ENCODE measurements at regions not wholly inside any gene's neighbourhood (a gene's known extent, or its start where the extent isn't known, plus 50 kb on each side); places are given as distances from the start of the nearest gene placed in this dataset.
"Not testable (repeated sequence)": the region's sequence is repeated elsewhere in the genome, so short reads cannot be mapped to it uniquely, and the experiment has no call there.

DNA sequence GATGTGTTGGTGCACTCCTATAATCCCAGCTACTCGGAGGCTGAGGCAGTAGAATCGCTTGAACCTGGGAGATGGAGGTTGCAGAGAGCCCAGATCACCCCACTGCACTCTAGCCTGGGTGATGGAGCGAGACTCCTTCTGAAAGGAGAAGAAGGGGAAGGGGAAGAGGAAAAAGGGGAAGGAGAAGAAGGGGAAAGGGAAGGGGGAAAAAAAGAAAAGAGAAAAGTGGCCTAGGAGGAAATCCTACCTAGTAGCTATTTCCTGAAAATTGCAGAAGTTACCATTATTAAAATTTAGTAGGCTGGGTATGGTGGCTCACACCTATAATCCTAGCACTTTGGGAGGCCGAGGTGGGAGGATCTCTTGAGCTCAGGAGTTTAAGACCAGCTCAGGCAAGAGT is 67.4 kb downstream of the ARRDC3 start:
- no peak for DNase-seq

DNA sequence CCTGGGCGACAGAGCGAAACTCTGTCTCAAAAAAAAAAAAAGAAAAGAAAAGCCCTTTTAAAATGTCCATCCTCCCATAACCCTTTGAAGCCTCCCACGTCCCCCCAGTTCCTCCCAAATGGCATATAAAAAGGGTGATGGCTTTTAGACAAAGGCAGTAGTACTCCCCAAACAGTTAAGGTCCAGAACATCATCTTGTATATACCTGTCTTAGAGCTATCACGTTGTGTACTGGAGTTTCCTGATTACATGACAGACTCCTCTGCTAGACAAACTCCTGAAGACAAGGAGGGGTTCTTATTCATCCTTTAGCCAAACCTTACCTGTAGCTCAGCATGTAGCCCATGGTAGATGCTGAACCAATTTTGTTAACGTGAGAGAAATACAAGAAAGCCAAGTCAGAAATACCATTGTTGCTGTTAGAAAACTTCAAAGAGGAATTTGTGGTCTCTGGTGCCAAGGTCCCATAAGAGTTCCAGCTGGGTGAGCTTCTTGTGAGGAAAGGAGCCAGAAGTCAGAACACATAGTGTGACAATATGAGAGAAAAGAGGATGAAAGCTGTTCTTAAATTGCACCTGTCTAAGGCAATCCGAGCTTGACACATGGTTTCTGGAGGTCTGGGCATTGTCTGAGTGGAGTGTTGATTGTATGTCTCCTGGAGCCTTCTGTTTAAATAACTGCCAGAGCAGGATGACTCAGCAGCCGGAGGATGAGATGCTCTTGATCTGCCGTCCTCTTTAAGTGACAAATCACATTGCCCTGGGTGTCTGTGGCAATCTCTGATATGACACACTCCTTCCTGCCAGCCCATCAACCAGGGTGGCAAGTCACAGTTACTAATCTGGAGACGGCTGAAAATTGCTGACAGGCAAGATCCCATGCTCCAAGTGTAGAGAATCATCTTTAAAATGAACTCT is 69.1 kb downstream of the ARRDC3 start:
- peak; percentile 90 for DNase-seq

DNA sequence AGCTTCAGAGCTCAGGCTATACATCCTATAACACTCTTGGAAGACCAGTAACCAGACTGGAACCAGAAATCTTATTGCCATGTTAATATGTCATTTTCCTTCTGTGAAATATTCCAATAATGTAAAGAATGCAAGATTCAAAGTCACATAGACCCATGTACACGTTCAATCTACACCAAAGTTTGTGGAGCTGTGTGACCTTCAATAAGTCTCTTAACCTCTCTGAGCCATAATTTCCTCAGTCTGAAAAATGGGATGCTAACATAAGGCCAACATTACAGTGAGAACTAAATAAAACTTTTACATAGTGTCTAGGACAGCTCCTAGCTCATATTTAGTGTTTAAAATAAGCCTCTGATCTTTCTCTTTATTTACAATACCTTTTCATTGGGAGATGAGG is 70.4 kb downstream of the ARRDC3 start:
- DNase-seq: no peak

DNA sequence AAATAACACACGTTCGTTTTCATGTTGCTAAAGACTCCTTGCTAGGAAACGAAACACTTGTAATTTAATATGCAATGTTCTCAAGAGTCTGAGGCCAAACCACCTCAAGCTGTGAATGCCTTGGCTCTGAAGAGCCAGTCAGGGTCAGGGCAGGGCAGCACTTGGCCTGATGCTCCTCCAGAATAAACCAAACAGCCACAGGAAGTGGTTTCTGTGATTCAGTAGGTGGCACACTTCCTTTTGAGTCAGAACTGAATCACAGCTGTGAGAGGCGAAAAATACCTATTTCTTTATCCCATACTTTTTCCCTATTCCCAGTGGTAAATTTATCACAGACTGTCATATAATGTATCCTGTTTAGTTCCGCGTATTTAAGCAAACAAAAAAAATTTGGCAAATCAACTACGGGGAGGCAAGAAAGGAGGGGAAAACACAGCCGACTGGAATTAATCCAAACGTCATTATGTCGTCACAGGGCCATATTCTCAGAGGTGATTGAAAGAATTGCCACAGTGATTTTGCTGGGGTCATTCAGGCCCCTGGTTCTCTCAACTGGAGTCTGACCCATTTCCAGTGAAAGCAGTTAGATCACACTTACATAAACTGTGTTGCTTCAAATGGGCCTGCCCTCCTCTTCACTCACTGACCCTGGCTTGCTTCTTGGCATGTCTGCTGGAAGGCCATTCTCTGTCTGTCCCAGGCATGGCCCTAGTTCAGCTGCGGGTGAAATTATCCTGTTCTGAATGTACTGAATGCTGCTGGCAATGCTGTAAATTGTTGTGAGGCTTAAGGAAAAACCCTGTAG is 71.2 kb downstream of the ARRDC3 start:
- peak; percentile 97 for DNase-seq

DNA sequence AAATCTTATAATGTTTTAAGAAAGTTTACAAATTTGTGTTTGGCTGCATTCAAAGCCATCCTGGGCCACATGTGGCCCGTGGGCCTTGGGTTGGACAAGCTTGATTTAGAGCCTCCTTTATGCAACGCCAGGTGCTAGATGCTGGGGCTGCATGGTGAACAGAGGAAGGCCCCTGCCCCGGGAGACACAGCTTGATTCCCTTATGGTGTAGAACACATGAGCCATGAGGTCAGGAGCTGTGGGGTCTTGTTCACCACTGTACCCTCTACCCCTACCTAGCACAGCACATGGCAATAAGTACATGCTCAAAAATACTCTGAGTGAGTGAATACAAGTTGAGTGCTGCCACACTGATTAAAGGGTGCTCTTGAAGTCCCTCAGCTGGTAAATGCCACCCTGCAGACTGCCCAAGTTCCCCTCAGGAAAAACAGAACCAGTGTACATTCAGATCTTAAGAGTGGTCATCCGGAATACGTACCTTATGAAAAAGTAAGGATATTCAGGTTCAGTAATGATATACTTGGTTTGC is 71.9 kb downstream of the ARRDC3 start:
- no peak for DNase-seq

DNA sequence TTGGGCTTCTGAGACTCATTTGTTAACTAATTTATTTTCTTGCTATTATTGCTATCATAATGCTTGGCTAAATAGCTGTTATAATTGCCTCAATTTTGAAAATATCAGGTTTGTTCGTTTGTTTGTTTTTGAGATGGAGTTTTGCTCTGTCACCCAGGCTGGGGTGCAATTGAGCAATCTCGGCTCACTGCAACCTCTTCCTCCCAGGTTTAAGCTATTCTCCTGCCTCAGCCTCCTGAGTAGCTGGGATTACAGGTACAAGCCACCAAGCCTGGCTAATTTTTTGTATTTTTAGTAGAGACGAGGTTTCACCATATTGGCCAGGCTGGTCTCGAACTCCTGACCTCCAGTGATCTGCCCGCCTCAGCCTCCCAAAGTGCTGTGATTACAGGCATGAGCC is 75.0 kb downstream of the ARRDC3 start:
- DNase-seq: not testable (repeated sequence)

DNA sequence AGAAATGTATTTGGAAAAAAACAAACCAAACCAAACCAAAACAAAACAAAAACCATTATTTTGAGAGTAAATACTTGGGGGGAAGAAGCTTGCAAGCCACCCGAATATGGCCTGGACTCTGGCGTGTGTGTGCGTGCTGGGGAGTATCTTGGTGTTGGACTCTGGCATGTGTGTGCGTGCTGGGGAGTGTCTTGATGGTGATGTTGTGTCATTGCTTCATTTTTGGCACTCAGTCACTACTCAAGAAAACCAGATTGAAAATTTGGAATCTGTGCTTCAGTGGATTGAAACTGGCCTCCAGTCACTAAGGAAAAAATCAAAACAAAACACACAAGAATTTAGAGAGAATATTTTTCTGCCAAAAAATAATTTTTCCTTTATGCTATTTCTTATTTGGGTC is 76.1 kb downstream of the ARRDC3 start:
- DNase-seq: peak; percentile 59

DNA sequence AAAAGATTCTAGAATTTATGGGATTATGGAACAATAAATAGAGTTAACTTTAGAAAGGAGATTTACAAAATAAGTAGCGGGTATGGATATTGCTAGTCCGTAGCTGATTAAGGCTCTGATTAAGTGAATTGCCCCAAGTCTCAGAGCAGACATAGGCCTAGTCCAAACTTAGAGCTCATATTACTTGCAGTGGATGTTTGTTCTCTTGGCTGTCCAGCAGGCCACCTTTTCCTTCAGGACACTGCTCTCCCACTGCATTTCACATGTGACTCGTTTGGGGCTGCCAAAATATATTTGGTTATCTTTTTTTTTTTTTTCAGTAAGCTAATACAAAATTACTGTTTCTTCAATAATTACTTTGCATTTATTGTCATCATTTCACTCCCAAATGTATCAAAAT is 76.6 kb downstream of the ARRDC3 start:
- DNase-seq: no peak

DNA sequence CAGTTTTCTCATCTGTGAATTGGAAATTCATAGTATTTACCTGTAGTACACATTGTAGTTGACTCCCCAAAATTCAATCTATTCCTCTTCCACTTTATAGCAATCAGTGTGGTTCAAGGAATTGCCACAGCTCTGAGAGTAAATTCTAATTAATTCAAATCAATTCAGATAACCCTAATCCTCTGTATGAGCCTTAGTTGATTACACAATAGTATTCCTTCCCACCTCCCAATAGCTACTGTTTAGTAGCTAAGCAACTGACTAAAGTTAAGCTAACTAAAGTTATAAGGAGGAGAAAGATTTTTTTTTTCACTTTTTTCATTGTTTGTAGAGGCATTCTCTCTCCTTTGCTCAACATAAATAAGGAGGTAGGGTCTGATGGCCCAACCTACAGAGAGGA is 77.5 kb downstream of the ARRDC3 start:
- no peak for DNase-seq

DNA sequence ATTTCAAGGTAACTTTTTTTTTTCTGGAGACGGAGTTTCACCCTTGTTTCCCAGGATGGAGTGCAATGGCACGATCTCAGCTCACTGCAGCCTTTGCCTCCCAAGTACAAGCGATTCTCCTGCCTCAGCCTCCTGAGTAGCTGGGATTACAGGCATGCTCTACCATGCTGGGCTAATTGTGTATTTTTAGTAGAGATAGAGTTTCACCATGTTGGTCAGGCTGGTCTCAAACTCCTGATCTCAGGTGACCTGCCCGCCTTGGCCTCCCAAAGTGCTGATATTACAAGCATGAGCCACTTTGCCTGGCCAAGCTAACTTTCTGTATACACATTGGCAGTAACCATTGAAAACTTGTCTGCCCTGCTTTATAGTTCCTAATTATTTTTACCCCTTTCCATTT is 79.1 kb downstream of the ARRDC3 start:
- not testable (repeated sequence) for DNase-seq

DNA sequence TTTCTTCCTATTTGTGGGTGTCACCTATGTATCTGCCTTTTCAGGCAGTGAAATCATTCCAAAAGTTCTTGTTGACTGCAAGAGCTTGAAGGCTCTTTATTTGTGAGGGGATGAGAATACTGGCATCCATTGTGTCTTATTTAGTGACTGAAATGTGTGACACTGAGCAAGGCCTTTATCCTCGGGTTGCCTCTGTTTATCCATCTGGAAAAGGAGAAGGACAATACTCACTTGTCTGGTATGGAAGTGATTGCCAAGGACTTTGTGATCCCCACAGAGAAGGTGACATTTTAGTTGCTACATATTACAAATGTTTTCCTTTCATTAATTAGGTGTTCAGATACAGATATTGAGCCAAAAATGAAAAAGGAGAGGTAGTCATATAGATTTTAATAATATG is 80.2 kb downstream of the ARRDC3 start:
- DNase-seq: no peak

DNA sequence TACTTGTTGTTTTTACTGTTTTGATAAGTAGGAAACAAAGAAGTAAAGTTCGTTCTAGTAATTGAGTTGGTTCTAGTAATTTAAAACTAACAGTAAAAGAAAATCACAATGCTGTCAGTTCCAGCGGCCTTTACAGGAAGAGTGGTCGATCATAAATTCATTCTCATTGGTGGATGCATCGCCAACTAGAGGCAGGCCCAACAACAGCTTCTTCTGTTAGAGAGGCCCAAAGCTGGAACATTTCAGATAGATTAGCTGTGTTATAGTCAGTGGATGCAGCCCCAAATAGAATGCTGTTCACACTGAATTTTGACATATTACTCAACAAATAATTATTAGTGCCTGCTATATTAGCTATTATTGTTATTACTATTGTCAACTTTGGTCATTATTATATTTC is 80.8 kb downstream of the ARRDC3 start:
- DNase-seq: no peak

DNA sequence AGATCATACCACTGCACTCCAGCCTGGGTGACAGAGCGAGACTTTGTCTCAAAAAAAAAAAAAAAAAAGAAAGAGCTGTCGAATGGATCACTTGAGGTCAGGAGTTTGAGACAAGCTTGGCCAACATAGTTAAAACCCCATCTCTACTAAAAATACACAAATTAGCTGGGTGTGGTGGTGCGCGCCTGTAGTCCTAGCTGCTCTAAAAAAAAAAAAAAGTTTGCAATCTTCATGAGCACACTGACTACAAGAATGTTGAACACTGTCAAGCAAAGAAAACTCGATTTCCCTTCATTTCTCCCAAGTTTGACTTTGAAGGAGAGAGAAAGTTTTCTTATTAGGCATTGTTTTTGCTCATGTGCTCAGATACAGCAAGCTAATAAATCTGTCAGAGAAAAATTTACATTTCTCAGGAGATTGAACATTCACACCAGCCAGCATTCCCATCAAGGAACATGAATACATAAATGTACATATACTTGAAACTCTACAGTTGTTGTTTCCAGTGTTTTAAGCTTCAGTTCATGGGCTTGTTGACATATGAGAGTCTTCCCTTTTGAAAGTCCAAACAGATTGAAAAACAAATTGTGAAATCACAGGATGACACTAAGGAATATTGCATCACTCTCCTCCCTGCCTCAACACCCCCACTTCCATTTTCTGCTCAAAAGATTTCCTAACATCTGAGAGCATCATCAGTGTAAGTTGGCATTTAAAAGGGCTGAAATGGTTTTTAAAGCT is 81.8 kb downstream of the ARRDC3 start:
- DNase-seq: peak; percentile 51

DNA sequence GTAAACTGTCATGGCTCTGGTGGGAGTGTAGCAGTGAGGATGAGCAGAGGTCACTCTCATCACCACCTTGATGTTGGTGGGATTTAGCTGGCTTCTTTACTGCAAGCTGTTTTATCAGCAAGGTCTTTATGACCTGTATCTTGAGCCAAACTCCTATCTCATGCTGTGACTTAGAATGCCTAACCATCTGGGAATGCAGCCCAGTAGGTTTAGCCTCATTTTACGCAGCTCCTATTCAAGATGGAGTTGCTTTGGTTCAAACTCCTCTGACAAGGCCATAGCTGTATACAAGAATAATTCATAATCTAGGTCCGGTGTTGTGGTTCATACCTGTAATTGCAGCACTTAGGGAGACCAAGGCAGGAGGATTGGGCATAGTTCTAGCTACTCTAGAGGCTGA is 85.1 kb downstream of the ARRDC3 start:
- DNase-seq: no peak

DNA sequence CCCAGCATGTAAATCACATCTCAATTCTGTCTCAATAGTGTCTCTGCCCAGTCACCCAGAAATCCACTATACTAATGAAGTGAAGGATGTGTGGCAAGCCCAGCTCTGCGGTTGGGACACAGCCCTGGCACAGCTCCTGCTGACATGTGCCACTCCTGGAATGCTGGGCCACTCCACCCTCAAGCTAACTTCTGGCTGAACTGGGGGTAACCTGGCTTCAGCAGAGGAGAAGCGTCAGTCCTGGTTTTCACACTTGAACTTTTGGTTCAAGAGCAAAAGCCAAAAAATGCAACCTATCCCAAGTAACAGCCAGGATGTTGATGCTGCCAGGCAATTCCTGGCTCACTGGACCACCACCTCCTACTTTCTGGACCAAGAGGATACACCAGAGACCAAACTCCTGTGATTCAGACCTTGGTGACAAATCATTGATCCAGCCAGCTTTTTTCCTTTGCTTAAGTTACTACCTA is 86.4 kb downstream of the ARRDC3 start:
- peak; percentile 27 for DNase-seq

DNA sequence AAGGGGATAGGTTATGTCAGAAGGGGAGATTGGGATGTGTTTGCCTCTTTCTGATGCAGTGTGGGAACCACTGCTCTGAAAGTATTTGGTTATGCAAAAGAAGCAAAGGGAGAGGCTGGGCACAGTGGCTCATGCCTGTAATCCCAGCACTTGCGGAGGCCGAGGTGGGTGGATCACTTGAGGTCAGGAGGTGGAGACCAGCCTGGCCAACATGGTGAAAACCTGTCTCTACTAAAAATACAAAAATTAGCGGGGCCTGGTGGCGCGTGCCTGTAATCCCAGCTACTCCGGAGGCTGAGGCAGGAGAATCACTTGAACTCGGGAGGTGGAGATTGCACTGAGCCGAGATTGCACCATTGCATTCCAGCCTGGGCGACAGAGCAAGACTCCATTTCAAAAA is 87.0 kb downstream of the ARRDC3 start:
- not testable (repeated sequence) for DNase-seq

DNA sequence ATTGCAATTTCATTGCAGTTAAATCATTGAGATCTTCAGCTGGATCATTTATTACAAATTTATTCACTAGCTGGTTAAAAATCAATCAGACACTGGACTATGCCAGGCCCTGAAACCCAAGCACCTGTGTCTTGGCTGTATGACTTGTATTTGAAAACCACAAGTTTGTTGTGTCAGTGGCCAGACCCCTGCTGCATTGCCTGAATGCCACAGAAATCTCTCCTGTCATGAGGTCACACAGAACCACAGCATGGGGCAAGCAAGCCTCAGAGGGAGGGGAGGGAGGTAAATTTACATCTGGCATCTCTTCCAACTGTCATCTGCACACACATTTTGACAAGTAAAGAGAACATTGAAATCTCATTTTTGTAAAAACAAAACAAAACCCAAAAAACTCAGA is 90.0 kb downstream of the ARRDC3 start:
- DNase-seq: peak; percentile 42

DNA sequence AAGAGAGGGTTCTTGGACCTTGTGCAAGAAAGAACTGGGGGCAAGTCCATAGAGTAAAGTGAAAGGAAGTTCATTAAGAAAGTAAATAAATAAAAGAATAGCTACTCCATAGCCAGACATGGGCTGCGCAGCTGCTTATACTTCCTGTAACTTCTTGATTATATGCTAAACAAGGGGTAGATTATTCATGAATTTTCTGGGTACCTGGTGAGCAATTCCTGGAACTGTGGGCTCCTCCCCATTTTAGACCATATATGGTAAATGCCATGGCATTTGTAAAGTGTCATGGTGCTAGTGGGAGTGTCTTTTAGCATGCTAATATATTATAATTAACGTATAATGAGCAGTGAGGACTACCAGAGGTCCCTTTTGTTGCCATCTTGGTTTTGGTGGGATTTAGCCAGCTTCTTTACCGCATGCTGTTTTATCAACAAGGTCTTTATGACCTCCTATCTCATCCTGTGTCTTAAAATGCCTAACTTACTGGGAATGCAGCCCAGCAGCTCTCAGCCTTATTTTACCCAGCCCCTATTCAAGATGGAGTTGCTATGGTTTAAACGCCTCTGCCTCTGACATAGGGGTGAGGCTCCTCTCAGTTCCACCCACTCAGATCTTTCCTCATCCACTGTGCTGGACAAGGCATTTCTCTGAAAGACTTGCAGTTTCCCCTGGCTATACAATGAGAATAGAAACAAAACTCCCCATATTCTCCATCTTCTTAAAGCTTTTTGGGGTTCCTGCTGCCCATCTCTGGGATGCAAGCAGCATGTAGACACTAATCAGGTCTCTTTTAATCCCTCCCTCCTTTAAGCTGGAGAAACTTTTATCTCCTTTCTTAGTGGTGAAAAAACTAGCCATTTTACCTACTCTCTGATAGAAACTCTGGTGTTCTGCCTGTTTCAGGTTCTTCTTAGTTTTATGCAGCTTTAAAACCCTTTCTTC is 91.2 kb downstream of the ARRDC3 start:
- no peak for DNase-seq

DNA sequence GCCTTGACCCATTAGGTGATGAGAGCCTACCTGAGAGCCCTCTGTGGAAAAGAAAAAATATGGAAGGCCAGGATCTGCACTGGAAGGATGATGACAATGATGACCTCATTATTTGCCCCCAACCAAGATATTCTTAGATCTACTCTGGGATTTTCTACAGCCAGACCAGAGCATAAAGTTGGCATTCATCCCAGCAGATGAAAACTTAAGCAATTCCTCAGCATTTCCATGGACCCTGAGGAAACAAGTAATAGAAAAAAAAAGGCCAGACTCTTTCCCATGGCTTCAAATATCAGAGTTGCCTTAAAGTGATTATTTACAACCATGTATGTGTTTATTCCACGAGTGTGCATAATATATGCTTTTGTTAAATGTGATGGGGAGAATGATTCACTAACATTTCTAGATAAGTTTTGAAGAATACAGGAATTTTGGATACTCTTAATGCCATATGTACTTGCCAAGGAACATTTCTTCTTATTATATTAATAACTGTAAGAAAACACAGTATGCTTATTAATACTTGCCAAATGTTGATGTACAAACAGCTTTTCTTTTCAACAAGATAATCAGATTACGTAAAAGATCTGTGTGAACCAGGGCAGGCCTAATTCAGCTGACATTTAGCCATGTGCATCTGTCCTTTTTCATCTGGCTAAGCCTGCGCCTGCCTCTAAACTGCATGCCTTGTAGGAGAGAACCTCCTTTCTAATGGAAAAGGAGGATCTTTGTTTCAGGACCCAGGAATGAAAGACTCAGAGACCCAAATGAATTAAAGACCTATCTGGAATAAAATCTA is 94.8 kb downstream of the ARRDC3 start:
- DNase-seq: peak; percentile 78

DNA sequence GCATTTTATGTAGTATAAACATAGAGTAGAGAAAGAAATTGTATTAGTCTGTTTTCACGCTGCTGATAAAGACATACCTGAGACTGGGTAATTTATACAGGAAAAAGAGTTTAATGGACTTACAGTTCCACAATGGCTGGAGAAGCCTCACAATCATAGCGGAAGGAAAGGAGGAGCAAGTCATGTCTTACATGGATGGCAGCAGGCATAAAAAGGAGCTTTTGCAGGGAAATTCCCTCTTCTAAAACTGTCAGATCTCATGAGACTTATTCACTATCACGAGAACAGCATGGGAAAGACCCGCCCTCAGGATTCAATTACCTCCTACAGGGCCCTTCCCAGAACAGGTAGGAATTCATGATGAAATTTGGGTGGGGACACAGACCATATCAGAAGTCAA is 98.1 kb downstream of the ARRDC3 start:
- DNase-seq: not testable (repeated sequence)

DNA sequence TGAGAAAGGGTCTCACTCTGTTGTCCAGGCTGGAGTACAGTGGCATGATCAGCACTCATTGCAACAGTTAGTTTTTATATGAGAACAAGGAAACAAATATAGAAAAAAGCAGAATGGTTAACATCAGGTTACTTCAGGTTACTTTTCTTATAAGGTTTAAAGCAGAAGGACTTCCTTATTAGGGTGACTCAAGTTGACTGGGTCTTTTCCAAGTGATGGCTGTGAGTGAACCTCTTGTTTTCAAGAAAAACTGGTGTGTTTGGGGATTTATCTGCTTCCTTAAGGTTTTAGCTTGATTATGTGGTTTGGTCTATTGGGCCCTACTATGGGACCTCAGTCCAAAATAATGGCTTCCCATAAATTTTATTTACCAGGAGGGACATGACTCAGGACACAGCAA is 99.2 kb downstream of the ARRDC3 start:
- DNase-seq: peak; percentile 85

All from fibroblast of skin of right quadriceps (primary cell).